Liver (tissue), 3 donors: ENCODE measurements at regions not wholly inside any gene's neighbourhood (a gene's known extent, or its start where the extent isn't known, plus 50 kb on each side); places are given as distances from the start of the nearest gene placed in this dataset.
"Not testable (repeated sequence)": the region's sequence is repeated elsewhere in the genome, so short reads cannot be mapped to it uniquely, and the experiment has no call there.

Experiments used
- TAF1 ChIP-seq: conservative IDR thresholded peaks from 2 replicates; pipeline ENCODE4 v1.6.1; 2016; ENCODE audit warnings: antibody characterized with exemption, mild to moderate bottlenecking
- YY1 ChIP-seq: IDR thresholded peaks from 2 replicates; pipeline ENCODE4 v1.6.1; 2016; ENCODE audit warnings: antibody characterized with exemption, mild to moderate bottlenecking
- TF ChIP-seq, protein P1 (sequence below): fragments of 150-350 bp; IDR thresholded peaks from 2 replicates; pipeline ENCODE4 v1.5.1; 2017; ENCODE audit warnings: improper control_type of control experiment, low read depth, low read length; ENCODE audit not compliant: missing input control
- donor health status: healthy.
- donor health status: healthy.

DNA sequence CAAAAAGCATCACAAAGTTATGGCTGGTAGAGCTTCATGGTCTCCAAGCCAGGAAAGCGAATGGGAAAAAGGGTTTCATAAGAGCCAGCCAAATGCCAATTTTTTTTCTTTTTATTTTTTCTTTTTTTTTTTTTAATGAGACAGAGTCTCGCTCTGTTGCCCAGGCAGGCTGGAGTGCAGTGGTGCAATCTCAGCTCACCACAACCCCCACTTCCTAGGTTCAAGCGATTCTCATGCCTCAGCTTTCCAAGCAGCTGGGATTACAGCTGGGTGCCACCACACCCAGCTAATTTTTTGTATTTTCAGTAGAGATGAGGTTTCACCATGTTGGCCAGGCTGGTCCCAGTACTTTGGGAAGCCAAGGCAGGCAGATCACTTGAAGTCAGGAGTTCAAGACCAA, 148.7 kb upstream of the POGK start:
- TF ChIP-seq, protein P1, sequence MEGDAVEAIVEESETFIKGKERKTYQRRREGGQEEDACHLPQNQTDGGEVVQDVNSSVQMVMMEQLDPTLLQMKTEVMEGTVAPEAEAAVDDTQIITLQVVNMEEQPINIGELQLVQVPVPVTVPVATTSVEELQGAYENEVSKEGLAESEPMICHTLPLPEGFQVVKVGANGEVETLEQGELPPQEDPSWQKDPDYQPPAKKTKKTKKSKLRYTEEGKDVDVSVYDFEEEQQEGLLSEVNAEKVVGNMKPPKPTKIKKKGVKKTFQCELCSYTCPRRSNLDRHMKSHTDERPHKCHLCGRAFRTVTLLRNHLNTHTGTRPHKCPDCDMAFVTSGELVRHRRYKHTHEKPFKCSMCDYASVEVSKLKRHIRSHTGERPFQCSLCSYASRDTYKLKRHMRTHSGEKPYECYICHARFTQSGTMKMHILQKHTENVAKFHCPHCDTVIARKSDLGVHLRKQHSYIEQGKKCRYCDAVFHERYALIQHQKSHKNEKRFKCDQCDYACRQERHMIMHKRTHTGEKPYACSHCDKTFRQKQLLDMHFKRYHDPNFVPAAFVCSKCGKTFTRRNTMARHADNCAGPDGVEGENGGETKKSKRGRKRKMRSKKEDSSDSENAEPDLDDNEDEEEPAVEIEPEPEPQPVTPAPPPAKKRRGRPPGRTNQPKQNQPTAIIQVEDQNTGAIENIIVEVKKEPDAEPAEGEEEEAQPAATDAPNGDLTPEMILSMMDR: not testable (repeated sequence)
- TF ChIP-seq YY1, TAF1: not testable (repeated sequence)
